ENCODE measurements at regions not wholly inside any gene's neighbourhood (a gene's known extent, or its start where the extent isn't known, plus 50 kb on each side); places are given as distances from the start of the nearest gene placed in this dataset.

- TF ChIP-seq GATA2 (IDR thresholded peaks at IDR 0.05; ENCODE audit: low read depth, low read length) (no peak), GATA3 (IDR thresholded peaks at IDR 0.05; ENCODE audit: low read depth, low read length) (no peak)
These were observed 395.1 kb downstream of the PLK2 start for GRCh38 chr5:58064801-58065200.
